ENCODE measurements at regions not wholly inside any gene's neighbourhood (a gene's known extent, or its start where the extent isn't known, plus 50 kb on each side); places are given as distances from the start of the nearest gene placed in this dataset.
"Not testable (repeated sequence)": the region's sequence is repeated elsewhere in the genome, so short reads cannot be mapped to it uniquely, and the experiment has no call there.

- TF ChIP-seq ZNF645 (tag by site-specific recombination; IDR thresholded peaks at IDR 0.05); REST (tag by site-specific recombination; IDR thresholded peaks at IDR 0.05); ZNF529 (tag by site-specific recombination; IDR thresholded peaks at IDR 0.05; ENCODE audit: insufficient replicate concordance); PRDM4 (tag by site-specific recombination; IDR thresholded peaks at IDR 0.05): not testable (repeated sequence)
Observed at GRCh38 chr2:146970981-146971380, 873.8 kb upstream of the ACVR2A start.

Data from HEK293 (cell line).